ENCODE measurements at regions not wholly inside any gene's neighbourhood (a gene's known extent, or its start where the extent isn't known, plus 50 kb on each side); places are given as distances from the start of the nearest gene placed in this dataset.

DNA sequence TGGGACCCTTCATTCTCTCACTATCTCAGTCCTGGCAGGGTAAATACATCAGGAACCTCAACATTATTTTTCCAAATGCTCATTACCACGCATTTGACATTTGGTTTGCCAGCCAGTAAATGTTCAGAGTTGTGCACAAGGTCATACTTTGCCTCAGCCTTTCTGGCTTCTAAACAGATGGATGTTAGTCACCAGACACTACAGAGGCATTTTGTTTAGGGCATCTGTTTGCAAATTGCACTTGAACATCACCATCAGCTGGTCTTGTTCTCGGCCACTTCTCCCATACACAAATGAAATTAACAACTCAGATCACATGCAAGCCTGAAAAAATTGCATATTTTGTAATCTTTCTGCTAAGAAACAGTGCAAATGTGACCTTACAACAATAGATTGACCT is 75.0 kb upstream of the SLC1A1 start:
- no peak overlapping the region for H3K14ac ChIP-seq (replicated peaks; ENCODE audit: low read depth, low read length)
- H4K8ac ChIP-seq (ENCODE audit: low read depth in 2 of 2, low read length in 2 of 2) = no peak overlapping the region
- 17% methylated on average over 1 of the region's 2 CpGs; no CpG with 5 or more reads in 1 of the 2 experiments for WGBS, 2 experiments (ENCODE audit: extremely low coverage in 2 of 2, insufficient read length in 1 of 2)
- no peaks in the 10 kb centered on the region for H3K4me1 ChIP-seq (ENCODE audit: control insufficient read depth, insufficient read depth, low read length)
- H3K27me3 ChIP-seq (ENCODE audit: control insufficient read depth, insufficient read depth, low read length) = no peaks in the 10 kb centered on the region; the same call in 1 of the 2 replicates
- no peaks in the 10 kb centered on the region for H3K36me3 ChIP-seq (ENCODE audit: control insufficient read depth, insufficient read depth, low read length)
- no peak overlapping the region for H2AFZ ChIP-seq (replicated peaks; ENCODE audit: low read length, poor library complexity)
- no peak overlapping the region for H2BK120ac ChIP-seq (ENCODE audit: low read depth, low read length)
- H3K4me3 ChIP-seq (ENCODE audit: insufficient read depth, low read depth, low read length) = no peak overlapping the region
- POLR2A ChIA-PET (ENCODE audit: unreplicated experiment) = no interaction called here
- H4K91ac ChIP-seq (ENCODE audit: insufficient read depth, low read depth, low read length) = no peak overlapping the region
- no peak overlapping the region for H3K4ac ChIP-seq (ENCODE audit: low read depth, low read length)
- no TSS peak for BruUV-seq (replicated peaks)
- H3K23ac ChIP-seq (ENCODE audit: low read depth, low read length) = no peak overlapping the region
- intact Hi-C loops (cut with micrococcal nuclease) = no loop called here
- H3K56ac ChIP-seq (ENCODE audit: extremely low read depth, insufficient read depth, low read length) = no peak overlapping the region
- no peak overlapping the region for H4K5ac ChIP-seq (ENCODE audit: low read depth, low read length)
- no peaks in the 10 kb centered on the region for H3K9me1 ChIP-seq (ENCODE audit: insufficient read depth, low read length)
- no peaks in the 10 kb centered on the region for H3K9me3 ChIP-seq (ENCODE audit: control insufficient read depth, insufficient read depth, low read length)
- H3K27ac ChIP-seq (ENCODE audit: insufficient read depth, low read length) = no peak overlapping the region
- H2BK15ac ChIP-seq (ENCODE audit: low read depth, low read length) = no peak overlapping the region
- H2BK5ac ChIP-seq (ENCODE audit: low read depth, low read length, poor library complexity, severe bottlenecking) = no peak overlapping the region
- ATAC-seq (ENCODE audit: low read depth) (no peak), DNase-seq (no peak)
- no peak overlapping the region for H3K18ac ChIP-seq (ENCODE audit: low read depth, low read length)
- in situ Hi-C loops (cut with MboI; ENCODE audit: low sequenced_read_pairs) = no loop called here
- H2AK9ac ChIP-seq (replicated peaks; ENCODE audit: low read depth, low read length, poor library complexity) = no peak overlapping the region
- no peaks in the 10 kb centered on the region for H4K20me1 ChIP-seq (ENCODE audit: insufficient read depth, low read length)
- H3K4me2 ChIP-seq (ENCODE audit: low read depth, low read length) = no peak overlapping the region
- dilution Hi-C loops (cut with HindIII; ENCODE audit: low sequenced_read_pairs, unreplicated experiment) = no loop called here
- no peaks in the 10 kb centered on the region for H3K79me1 ChIP-seq (ENCODE audit: low read depth in 1 of 2, low read length in 2 of 2)
- H2AK5ac ChIP-seq (ENCODE audit: low read depth, low read length) = no peak overlapping the region
- H2BK20ac ChIP-seq (ENCODE audit: low read depth, low read length) = no peak overlapping the region
- TF ChIP-seq RFX5 (IDR thresholded peaks at IDR 0.05; ENCODE audit: low read depth, low read length) (no peak), CHD1 (IDR thresholded peaks at IDR 0.05; ENCODE audit: low read depth, low read length) (no peak), CEBPB (IDR thresholded peaks at IDR 0.05; ENCODE audit: low read depth, low read length) (no peak)
- TF ChIP-seq, protein P1, sequence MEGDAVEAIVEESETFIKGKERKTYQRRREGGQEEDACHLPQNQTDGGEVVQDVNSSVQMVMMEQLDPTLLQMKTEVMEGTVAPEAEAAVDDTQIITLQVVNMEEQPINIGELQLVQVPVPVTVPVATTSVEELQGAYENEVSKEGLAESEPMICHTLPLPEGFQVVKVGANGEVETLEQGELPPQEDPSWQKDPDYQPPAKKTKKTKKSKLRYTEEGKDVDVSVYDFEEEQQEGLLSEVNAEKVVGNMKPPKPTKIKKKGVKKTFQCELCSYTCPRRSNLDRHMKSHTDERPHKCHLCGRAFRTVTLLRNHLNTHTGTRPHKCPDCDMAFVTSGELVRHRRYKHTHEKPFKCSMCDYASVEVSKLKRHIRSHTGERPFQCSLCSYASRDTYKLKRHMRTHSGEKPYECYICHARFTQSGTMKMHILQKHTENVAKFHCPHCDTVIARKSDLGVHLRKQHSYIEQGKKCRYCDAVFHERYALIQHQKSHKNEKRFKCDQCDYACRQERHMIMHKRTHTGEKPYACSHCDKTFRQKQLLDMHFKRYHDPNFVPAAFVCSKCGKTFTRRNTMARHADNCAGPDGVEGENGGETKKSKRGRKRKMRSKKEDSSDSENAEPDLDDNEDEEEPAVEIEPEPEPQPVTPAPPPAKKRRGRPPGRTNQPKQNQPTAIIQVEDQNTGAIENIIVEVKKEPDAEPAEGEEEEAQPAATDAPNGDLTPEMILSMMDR (conservative IDR thresholded peaks at IDR 0.05; ENCODE audit: low read depth, low read length) = no peak
- no peak overlapping the region for H3K9ac ChIP-seq (ENCODE audit: low read depth, low read length)
- CTCF ChIA-PET = interaction anchor here (0.6 kb wide), 1 partner anchor 25 kb away, joined by 3 read pairs; no protein-coding TSS in a partner anchor

Measured in IMR-90 (cell line).